Thoracic aorta (tissue), 2 donors: ENCODE measurements at regions not wholly inside any gene's neighbourhood (a gene's known extent, or its start where the extent isn't known, plus 50 kb on each side); places are given as distances from the start of the nearest gene placed in this dataset.

Experiments
- ATAC-seq: fragments of 150-250 bp; one replicate; pipeline ENCODE4 v1.8.0; 2017; ENCODE audit warnings: low read depth; ENCODE audit not compliant: insufficient number of reproducible peaks, low FRiP score
- DNase-seq: peaks from one replicate; pipeline ENCODE4 v3.0.0-alpha.2; 2020; ENCODE audit warnings: low spot score
- H3K27ac ChIP-seq, 2 donors: fragments of 200-600 bp; sonication (generic); 1 replicate in 1 of 2; 2 replicates in 1 of 2; pipeline ENCODE4 v1.5.1; 2016; ENCODE audit warnings: mild to moderate bottlenecking in 2 of 2, moderate library complexity in 2 of 2
- H3K27me3 ChIP-seq: fragments of 200-600 bp; sonication (generic); replicated peaks from 2 replicates; pipeline ENCODE4 v1.6.0; 2016; ENCODE audit warnings: mild to moderate bottlenecking; ENCODE audit not compliant: insufficient read depth
- H3K36me3 ChIP-seq: fragments of 200-600 bp; sonication (generic); one replicate; pipeline ENCODE4 v1.5.1; 2016
- H3K4me1 ChIP-seq, 2 donors: fragments of 200-600 bp; sonication (generic); 1 replicate in 1 of 2; 2 replicates in 1 of 2; pipeline versions ENCODE4 v1.5.1 to v1.6.0; 2016; ENCODE audit warnings: low read depth in 2 of 2, mild to moderate bottlenecking in 1 of 2; ENCODE audit not compliant: control insufficient read depth in 1 of 2
- H3K4me3 ChIP-seq: fragments of 200-600 bp; sonication (generic); 2 replicates; pipeline ENCODE4 v1.5.1; 2016; ENCODE audit warnings: mild to moderate bottlenecking
- H3K9me3 ChIP-seq: fragments of 200-600 bp; sonication (generic); 2 replicates; pipeline ENCODE4 v1.5.1; 2016
- TF ChIP-seq, protein P1 (sequence below): fragments of 200-600 bp; sonication (generic); IDR thresholded peaks from one replicate; pipeline ENCODE4 v1.5.1; 2019; ENCODE audit warnings: antibody characterized with exemption

DNA sequence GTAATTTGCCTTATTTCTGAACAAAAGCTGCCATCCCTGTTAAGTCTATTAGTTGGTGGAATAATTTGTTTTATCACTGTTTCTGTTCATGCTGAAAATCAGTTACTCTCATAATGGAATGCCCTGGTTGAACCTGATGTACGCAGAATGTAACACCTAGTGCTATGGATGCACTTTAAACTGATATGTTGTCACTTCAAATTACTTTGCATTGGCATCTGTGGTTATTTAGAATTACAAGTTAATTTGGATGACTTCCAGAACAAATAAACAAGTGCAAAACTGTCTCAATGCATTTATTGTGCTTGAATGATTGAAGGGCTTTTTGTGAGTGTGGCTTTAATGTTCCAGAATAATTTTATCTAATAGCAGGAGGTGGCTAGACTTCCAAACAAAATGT, 368.2 kb upstream of the SLITRK5 start:
- TF ChIP-seq, protein P1, sequence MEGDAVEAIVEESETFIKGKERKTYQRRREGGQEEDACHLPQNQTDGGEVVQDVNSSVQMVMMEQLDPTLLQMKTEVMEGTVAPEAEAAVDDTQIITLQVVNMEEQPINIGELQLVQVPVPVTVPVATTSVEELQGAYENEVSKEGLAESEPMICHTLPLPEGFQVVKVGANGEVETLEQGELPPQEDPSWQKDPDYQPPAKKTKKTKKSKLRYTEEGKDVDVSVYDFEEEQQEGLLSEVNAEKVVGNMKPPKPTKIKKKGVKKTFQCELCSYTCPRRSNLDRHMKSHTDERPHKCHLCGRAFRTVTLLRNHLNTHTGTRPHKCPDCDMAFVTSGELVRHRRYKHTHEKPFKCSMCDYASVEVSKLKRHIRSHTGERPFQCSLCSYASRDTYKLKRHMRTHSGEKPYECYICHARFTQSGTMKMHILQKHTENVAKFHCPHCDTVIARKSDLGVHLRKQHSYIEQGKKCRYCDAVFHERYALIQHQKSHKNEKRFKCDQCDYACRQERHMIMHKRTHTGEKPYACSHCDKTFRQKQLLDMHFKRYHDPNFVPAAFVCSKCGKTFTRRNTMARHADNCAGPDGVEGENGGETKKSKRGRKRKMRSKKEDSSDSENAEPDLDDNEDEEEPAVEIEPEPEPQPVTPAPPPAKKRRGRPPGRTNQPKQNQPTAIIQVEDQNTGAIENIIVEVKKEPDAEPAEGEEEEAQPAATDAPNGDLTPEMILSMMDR = no peak
- no peaks in the 10 kb centered on the region for H3K27me3 ChIP-seq
- ATAC-seq (no peak), DNase-seq (no peak)
- no peaks in the 10 kb centered on the region for H3K9me3 ChIP-seq
- no peaks in the 10 kb centered on the region for H3K36me3 ChIP-seq
- H3K4me1 ChIP-seq = no peaks in the 10 kb centered on the region
- no peak overlapping the region for H3K4me3 ChIP-seq
- no peak overlapping the region for H3K27ac ChIP-seq

DNA sequence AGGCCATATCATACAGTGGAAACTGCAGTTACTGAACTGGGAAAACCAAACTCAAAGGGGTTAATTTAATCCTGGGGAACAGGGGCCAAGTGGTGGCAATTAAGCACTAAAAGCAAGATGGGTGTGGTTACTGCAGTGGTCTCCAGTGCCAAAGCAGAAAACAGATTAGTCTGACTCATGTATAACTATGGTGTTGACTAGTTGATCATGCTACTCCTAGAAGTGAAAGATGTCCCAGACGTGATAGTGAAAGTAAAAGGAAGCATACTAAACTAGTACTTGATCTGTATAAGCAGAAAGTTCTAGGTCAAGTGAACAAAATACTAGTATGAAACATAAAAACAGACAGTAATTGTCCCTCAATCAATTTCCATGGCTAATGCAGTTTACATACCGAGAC, 360.0 kb upstream of the SLITRK5 start:
- H3K9me3 ChIP-seq = no peaks in the 10 kb centered on the region
- H3K4me3 ChIP-seq = no peak overlapping the region
- ATAC-seq (no peak), DNase-seq (no peak)
- no peaks in the 10 kb centered on the region for H3K4me1 ChIP-seq
- no peaks in the 10 kb centered on the region for H3K36me3 ChIP-seq
- TF ChIP-seq, protein P1 = no peak
- no peaks in the 10 kb centered on the region for H3K27me3 ChIP-seq
- no peak overlapping the region for H3K27ac ChIP-seq

DNA sequence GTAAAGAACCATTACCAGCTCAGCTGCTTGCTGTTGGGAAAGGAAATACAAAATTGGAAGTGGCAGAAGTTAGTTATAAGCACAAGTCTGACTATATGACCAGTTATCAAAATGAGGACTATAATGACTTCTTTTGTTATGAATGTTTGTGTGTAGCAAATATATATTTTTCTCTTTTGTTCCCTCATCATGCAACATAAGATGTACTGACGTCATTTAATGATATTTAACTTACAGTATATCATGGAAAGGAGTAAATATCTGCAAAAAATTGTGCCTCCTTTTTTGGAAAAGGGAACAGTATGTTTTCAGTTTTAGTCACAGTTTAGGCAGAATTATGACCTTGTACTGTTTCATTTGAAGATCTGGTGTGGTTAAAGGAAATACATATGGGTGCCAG, 356.3 kb upstream of the SLITRK5 start:
- Histone ChIP-seq H3K9me3 (no peaks in the 10 kb centered on the region), H3K27me3 (no peaks in the 10 kb centered on the region), H3K27ac (no peak overlapping the region), H3K36me3 (no peaks in the 10 kb centered on the region), H3K4me3 (no peak overlapping the region), H3K4me1 (no peaks in the 10 kb centered on the region)
- DNase-seq = no peak
- no peak for ATAC-seq
- TF ChIP-seq, protein P1 = no peak

DNA sequence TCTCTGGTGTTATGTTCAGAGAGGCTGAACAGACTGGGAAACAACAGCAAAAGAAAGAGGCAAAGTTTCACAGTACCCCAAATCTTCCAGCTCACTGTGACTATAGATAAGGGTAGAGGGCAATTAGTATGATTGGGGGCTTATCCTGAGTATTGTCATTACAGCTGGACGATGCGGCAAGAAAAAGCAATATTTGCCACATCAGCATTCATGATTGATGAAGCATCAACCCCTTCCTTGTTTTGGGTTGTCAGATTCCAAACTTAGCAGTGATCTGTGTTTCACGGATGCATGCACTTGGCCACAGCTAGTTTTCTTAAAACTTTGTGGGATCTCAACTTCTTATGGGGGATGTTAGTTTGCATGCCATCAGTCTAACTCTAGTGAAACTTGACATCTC, 348.8 kb upstream of the SLITRK5 start:
- no peaks in the 10 kb centered on the region for H3K9me3 ChIP-seq
- no peak for ATAC-seq
- TF ChIP-seq, protein P1 = no peak

DNA sequence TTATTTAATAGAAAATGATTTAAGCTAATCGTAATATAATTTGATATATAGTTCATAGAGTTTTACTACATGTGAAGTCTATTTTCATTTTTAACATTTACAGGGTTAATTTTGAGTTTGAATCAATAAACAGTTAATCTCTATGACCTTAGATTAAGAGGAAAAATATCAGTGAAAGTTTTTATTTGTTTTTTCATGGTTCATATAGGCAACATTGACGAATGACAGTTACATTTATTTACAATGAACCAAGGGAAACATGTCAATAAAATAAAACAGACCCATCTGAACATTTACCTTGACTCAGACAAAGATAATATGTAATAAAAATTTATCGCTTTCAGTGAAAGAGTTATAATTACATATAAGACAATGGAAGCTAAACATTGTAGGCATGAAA, 346.6 kb upstream of the SLITRK5 start:
- Histone ChIP-seq H3K27me3 (no peaks in the 10 kb centered on the region), H3K36me3 (no peaks in the 10 kb centered on the region), H3K4me1 (no peaks in the 10 kb centered on the region), H3K4me3 (no peak overlapping the region), H3K27ac (no peak overlapping the region), H3K9me3 (no peaks in the 10 kb centered on the region)
- no peak for ATAC-seq
- TF ChIP-seq, protein P1 = no peak
- DNase-seq = no peak

More for the DNA sequence above, 348.8 kb upstream of the SLITRK5 start:
- no peaks in the 10 kb centered on the region for H3K4me1 ChIP-seq
- H3K36me3 ChIP-seq = no peaks in the 10 kb centered on the region
- DNase-seq = no peak
- H3K27me3 ChIP-seq = no peaks in the 10 kb centered on the region
- no peak overlapping the region for H3K27ac ChIP-seq
- no peak overlapping the region for H3K4me3 ChIP-seq
